Loucy (cell line): ENCODE measurements at regions not wholly inside any gene's neighbourhood (a gene's known extent, or its start where the extent isn't known, plus 50 kb on each side); places are given as distances from the start of the nearest gene placed in this dataset.

ENCODE experiments used
- EZH2phosphoT487 ChIP-seq: fragments of 200-600 bp; IDR thresholded peaks from 2 replicates; pipeline ENCODE4 v1.6.1; 2018; ENCODE audit warnings: antibody characterized with exemption, mild to moderate bottlenecking, moderate library complexity, borderline replicate concordance
- TF ChIP-seq, protein P1 (sequence below): fragments of 200-600 bp; sonication (generic); conservative IDR thresholded peaks from 2 replicates; pipeline ENCODE4 v1.5.1; 2014; ENCODE audit warnings: mild to moderate bottlenecking, antibody characterized with exemption, low read length

DNA sequence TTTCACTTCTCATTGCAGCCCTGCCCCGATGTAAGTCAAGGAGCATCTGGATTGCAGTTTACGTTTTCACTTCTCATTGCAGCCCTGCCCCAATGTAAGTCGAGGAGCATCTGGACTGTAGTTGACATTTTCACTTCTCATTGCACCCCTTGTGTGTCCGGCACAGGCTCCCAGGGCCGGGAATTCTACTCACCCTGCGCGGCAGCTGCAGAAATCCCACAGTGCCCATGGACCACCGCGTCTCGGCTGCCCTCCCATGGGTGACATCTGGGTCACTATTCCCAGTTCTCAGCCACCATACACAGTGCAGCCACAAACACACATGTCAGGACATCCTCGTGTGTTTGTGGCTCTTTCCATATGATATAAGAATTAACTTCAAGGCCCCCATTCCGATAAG lies 378.5 kb downstream of the ADGRD1 start:
- TF ChIP-seq EZH2phosphoT487: no peak
- TF ChIP-seq, protein P1, sequence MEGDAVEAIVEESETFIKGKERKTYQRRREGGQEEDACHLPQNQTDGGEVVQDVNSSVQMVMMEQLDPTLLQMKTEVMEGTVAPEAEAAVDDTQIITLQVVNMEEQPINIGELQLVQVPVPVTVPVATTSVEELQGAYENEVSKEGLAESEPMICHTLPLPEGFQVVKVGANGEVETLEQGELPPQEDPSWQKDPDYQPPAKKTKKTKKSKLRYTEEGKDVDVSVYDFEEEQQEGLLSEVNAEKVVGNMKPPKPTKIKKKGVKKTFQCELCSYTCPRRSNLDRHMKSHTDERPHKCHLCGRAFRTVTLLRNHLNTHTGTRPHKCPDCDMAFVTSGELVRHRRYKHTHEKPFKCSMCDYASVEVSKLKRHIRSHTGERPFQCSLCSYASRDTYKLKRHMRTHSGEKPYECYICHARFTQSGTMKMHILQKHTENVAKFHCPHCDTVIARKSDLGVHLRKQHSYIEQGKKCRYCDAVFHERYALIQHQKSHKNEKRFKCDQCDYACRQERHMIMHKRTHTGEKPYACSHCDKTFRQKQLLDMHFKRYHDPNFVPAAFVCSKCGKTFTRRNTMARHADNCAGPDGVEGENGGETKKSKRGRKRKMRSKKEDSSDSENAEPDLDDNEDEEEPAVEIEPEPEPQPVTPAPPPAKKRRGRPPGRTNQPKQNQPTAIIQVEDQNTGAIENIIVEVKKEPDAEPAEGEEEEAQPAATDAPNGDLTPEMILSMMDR: no peak
